ENCODE measurements at regions not wholly inside any gene's neighbourhood (a gene's known extent, or its start where the extent isn't known, plus 50 kb on each side); places are given as distances from the start of the nearest gene placed in this dataset.

DNA sequence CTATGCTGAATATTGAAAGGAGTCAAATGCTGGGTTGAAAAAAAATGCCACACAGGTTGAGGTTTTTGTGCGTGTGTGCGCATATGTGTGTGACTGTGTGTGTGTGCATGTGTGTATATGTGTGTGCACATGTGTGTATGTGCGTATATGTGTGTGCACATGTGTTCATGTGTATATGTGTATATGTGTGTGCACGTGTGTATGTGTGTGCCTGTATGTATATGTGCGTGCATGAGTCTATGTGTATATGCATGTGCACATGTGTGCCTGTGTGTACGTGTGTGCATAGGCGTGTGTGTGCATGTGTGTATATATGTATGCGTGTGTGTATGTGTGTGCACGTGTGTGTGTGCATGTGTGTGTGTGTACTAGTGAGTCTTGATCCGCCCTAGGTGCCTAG is 655.7 kb downstream of the AACS start:
- no peak overlapping the region for H3K4me3 ChIP-seq (ENCODE audit: low read depth, low read length)

DNA sequence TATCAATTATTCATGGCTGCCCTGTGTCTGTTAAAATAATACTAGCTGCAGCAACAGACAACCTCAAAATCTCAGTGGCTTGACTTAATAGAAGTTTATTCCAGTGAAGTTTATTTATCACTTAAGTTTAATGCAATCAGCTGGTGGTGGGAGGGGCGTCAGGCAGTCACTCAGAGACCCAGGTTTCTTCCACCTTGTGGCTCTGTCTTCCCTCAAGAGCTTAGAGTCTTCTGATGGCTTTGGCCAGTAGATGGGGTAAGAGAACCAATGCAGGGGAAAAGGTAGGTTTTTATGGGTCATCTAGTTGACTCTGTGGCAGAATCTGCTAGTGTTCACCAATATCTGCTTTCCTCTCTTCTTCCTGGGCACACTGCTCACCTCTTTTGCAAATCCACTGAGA is 668.9 kb downstream of the AACS start:
- TF ChIP-seq CTCF (IDR thresholded peaks at IDR 0.05; ENCODE audit: insufficient read depth, low read depth, low read length), result no peak
- H3K4me3 ChIP-seq (ENCODE audit: low read depth, low read length), result no peak overlapping the region
- DNase-seq (ENCODE audit: low read depth), result no peak

More for the DNA sequence above, 655.7 kb downstream of the AACS start:
- no peak for DNase-seq (ENCODE audit: low read depth)
- TF ChIP-seq CTCF (IDR thresholded peaks at IDR 0.05; ENCODE audit: insufficient read depth, low read depth, low read length), result no peak

- no peak overlapping the region for H3K4me3 ChIP-seq (ENCODE audit: low read depth, low read length)
- DNase-seq (ENCODE audit: low read depth), result no peak
- no peak for TF ChIP-seq CTCF (IDR thresholded peaks at IDR 0.05; ENCODE audit: insufficient read depth, low read depth, low read length)
Measured at GRCh38 chr12:125738211-125738610, 673.0 kb downstream of the AACS start.

DNA sequence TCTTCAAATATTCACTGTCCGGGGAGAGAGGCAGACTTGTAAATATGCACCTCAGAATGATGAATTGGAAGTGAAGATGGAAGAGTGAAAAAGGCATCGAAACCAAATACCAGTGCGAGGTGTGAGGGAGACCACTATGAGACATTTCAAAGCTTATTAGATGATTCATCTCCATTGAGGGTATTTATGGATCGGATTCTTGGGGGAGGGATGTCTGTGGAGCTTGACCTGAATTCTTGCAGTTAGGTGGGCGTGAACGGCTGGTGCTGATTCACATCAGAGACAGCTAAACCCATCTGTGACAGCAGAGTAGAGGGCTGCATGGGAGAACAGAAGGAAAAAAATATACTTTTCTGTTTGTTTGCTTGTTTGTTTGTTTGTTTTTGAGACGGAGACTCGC is 677.2 kb downstream of the AACS start:
- no peak overlapping the region for H3K4me3 ChIP-seq (ENCODE audit: low read depth, low read length)
- no peak for TF ChIP-seq CTCF (IDR thresholded peaks at IDR 0.05; ENCODE audit: insufficient read depth, low read depth, low read length)
- DNase-seq (ENCODE audit: low read depth), result no peak

- H3K4me3 ChIP-seq (ENCODE audit: low read depth, low read length), result no peak overlapping the region
- TF ChIP-seq CTCF (IDR thresholded peaks at IDR 0.05; ENCODE audit: insufficient read depth, low read depth, low read length), result no peak
- DNase-seq (ENCODE audit: low read depth), result no peak
Measured at GRCh38 chr12:125744201-125744600, 679.0 kb downstream of the AACS start.

DNA sequence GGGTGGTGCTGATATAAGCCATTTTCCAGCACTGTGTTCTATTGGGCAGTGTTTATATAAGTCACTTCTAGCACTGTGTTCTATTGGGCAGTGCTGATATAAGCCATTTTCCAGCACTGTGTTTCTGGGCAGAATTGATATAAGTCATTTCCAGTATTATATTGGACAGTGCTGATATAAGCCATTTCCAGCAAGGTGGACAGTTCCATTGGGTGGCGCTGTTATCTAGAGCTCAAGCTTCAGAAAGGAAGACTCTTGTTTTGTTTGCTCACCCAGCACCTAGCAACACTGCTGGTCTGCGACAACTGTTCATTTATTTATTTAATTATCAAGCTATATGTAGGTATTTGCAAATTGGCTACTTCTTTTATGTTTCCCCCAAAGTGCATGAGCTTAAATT is 690.3 kb downstream of the AACS start:
- DNase-seq (ENCODE audit: low read depth), result no peak
- H3K4me3 ChIP-seq (ENCODE audit: low read depth, low read length), result no peak overlapping the region
- TF ChIP-seq CTCF (IDR thresholded peaks at IDR 0.05; ENCODE audit: insufficient read depth, low read depth, low read length), result no peak

DNA sequence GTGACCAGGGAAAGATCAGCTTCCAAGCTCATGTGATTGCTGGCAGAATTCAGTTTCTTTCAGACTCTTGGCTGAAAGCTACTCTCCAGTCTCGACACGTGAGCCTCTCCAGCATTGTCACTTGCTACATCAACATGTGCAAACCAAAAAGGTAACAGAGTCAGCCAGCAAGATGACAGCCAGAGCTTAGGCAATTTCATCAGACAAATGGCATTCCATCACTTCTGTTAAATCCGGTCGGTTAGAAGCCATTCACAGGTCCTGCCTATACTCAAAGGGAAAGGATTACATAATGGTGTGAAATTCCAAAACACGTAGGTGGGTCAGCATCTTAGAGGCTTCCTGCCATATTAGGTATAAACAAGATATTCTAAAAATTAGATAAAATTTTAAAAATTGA is 700.9 kb downstream of the AACS start:
- H3K4me3 ChIP-seq (ENCODE audit: low read depth, low read length), result no peak overlapping the region
- TF ChIP-seq CTCF (IDR thresholded peaks at IDR 0.05; ENCODE audit: insufficient read depth, low read depth, low read length), result no peak
- no peak for DNase-seq (ENCODE audit: low read depth)
